Astrocyte (in vitro differentiated cells and primary cell): ENCODE measurements at regions not wholly inside any gene's neighbourhood (a gene's known extent, or its start where the extent isn't known, plus 50 kb on each side); places are given as distances from the start of the nearest gene placed in this dataset.
"Not testable (repeated sequence)": the region's sequence is repeated elsewhere in the genome, so short reads cannot be mapped to it uniquely, and the experiment has no call there.

Experiments
- DNase-seq: peaks from one replicate; pipeline ENCODE4 v3.0.0-alpha.2; 2010; ENCODE audit warnings: low read depth
- FAIRE-seq: peaks from 2 replicates; lab custom pipeline; 2011; peaks lifted over from hg19 to GRCh38; lab: Jason Lieb, UNC
- H2AFZ ChIP-seq: 2 replicates; pipeline ENCODE4 v1.6.0; 2012; ENCODE audit warnings: low read depth, low read length, inconsistent platforms
- H3K27ac ChIP-seq: 2 replicates; pipeline ENCODE4 v1.5.1; 2011; ENCODE audit warnings: low read depth, low read length, inconsistent platforms
- H3K27me3 ChIP-seq: 2 replicates; pipeline ENCODE4 v1.6.0; 2011; ENCODE audit warnings: low read length, inconsistent platforms; ENCODE audit not compliant: insufficient read depth
- H3K36me3 ChIP-seq: 2 replicates; pipeline ENCODE4 v1.5.1; 2011; ENCODE audit warnings: low read length, inconsistent platforms; ENCODE audit not compliant: insufficient read depth
- H3K4me1 ChIP-seq: 2 replicates; pipeline ENCODE4 v1.5.1; 2011; ENCODE audit warnings: low read length, inconsistent platforms; ENCODE audit not compliant: insufficient read depth
- H3K4me2 ChIP-seq: 2 replicates; pipeline ENCODE4 v1.6.0; 2012; ENCODE audit warnings: low read length, inconsistent platforms
- H3K4me3 ChIP-seq: 2 replicates; pipeline ENCODE4 v1.5.1; 2011; ENCODE audit warnings: low read depth, mild to moderate bottlenecking, low read length, inconsistent platforms; ENCODE audit not compliant: insufficient read depth
- H3K79me2 ChIP-seq: 2 replicates; pipeline ENCODE4 v1.6.0; 2012; ENCODE audit warnings: mild to moderate bottlenecking, low read length, inconsistent platforms; ENCODE audit not compliant: insufficient read depth
- H3K9ac ChIP-seq: 2 replicates; pipeline ENCODE4 v1.6.0; 2012; ENCODE audit warnings: mild to moderate bottlenecking, low read length, inconsistent platforms
- H3K9me3 ChIP-seq: 2 replicates; pipeline ENCODE4 v1.5.1; 2012; ENCODE audit warnings: low read depth, mild to moderate bottlenecking, low read length, inconsistent platforms; ENCODE audit not compliant: insufficient read depth
- H4K20me1 ChIP-seq: 2 replicates; pipeline ENCODE4 v1.6.0; 2012; ENCODE audit warnings: low read length, inconsistent platforms; ENCODE audit not compliant: insufficient read depth
- H3K27ac Mint-ChIP-seq: one replicate; pipeline ENCODE4 v1.8.0; 2021; ENCODE audit warnings: mild to moderate bottlenecking, mixed read lengths; ENCODE audit not compliant: unreplicated experiment
- H3K27me3 Mint-ChIP-seq: one replicate; pipeline ENCODE4 v1.8.0; 2021; ENCODE audit warnings: low read depth, mixed read lengths; ENCODE audit not compliant: unreplicated experiment
- H3K36me3 Mint-ChIP-seq: one replicate; pipeline ENCODE4 v1.8.0; 2021; ENCODE audit warnings: low read depth, mixed read lengths; ENCODE audit not compliant: unreplicated experiment
- H3K4me1 Mint-ChIP-seq: one replicate; pipeline ENCODE4 v1.8.0; 2021; ENCODE audit warnings: low read depth, mixed read lengths; ENCODE audit not compliant: unreplicated experiment
- H3K4me3 Mint-ChIP-seq: one replicate; pipeline ENCODE4 v1.8.0; 2021; ENCODE audit warnings: mild to moderate bottlenecking, moderate library complexity, mixed read lengths; ENCODE audit not compliant: unreplicated experiment
- H3K9me3 Mint-ChIP-seq: one replicate; pipeline ENCODE4 v1.8.0; 2021; ENCODE audit warnings: mild to moderate bottlenecking, mixed read lengths; ENCODE audit not compliant: unreplicated experiment
- TF ChIP-seq, protein P1 (sequence below): IDR thresholded peaks from 2 replicates; pipeline ENCODE4 v1.5.1; 2011; ENCODE audit warnings: low read depth, mild to moderate bottlenecking, inconsistent platforms, low read length, moderate library complexity; ENCODE audit not compliant: insufficient read depth

DNA sequence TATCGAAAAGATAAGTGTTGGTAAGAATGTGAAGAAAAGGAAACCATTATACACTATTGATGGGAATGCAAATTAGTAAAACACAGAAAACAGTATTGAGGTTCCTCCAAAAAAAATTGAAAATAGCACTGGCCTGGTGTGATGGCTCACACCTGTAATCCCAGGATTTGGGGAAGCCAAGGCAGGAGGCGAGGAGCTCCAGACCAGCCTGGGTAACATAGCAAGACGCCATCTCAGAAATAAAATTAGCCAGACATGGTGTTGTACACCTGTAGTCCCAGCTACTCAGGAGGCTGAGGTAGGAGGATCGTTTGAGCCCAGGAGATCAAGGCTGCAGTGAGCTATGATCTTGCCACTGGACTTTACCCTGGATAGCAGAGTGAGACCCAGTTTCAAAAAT lies 5303.4 kb upstream of the TPTE start:
- H3K4me1 ChIP-seq, H3K36me3 ChIP-seq, H3K79me2 ChIP-seq, H4K20me1 ChIP-seq, H2AFZ ChIP-seq, H3K27ac Mint-ChIP-seq, H3K27me3 ChIP-seq, H3K4me3 ChIP-seq, H3K4me2 ChIP-seq, H3K9me3 ChIP-seq, H3K27me3 Mint-ChIP-seq, H3K4me3 Mint-ChIP-seq, H3K27ac ChIP-seq, H3K9me3 Mint-ChIP-seq, DNase-seq, H3K36me3 Mint-ChIP-seq, H3K9ac ChIP-seq, FAIRE-seq, H3K4me1 Mint-ChIP-seq: not testable (repeated sequence)

DNA sequence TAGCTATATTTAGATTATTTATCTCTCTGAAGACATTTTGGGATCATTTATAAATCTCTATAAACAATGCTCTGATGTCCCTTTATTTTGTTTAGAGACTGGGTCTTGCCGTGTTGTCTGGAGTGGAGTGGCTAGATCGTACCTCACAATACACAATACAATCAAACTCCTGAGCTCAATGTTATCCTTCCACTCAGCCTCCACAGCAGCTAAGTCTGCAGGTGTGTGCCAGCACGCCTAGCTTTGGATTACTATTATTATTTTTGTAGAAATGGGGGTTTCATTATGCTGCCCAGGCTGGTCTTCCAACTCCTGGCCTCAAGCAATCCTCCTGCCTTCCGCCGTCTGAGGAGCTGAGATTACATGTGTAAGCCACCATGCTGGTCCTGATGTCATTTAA lies 5301.4 kb upstream of the TPTE start:
- H3K27me3 Mint-ChIP-seq, H3K27me3 ChIP-seq, H3K79me2 ChIP-seq, H3K4me2 ChIP-seq, H3K27ac Mint-ChIP-seq, H3K4me3 Mint-ChIP-seq, H3K9ac ChIP-seq, DNase-seq, H4K20me1 ChIP-seq, H3K4me1 Mint-ChIP-seq, H3K4me3 ChIP-seq, H3K27ac ChIP-seq, H3K36me3 Mint-ChIP-seq, H3K36me3 ChIP-seq, FAIRE-seq, H2AFZ ChIP-seq, H3K4me1 ChIP-seq: not testable (repeated sequence)
- H3K9me3 Mint-ChIP-seq, result peaks cover 19% of the 10 kb centered on the region
- peaks cover 14% of the 10 kb centered on the region for H3K9me3 ChIP-seq

DNA sequence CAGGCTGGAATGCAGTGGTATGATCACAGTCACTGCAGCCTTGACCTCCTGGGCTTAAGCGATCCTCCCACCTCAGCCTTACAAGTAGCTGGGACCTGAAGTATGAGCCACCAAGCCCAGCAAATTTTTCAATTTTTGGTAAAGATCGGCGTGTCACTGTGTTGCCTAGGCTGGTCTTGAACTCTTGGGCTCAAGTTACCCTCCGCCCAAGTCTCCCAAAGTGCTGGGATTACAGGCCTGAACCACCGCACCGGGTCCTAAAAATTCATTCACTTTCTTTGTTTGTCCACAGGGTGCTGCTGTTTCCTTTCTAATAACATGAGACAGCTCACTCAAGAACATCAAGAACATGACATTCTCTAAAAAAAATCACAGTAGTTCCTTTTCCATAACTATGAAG lies 5300.9 kb upstream of the TPTE start:
- H3K4me3 Mint-ChIP-seq, H3K79me2 ChIP-seq, H3K27me3 Mint-ChIP-seq, H3K9ac ChIP-seq, FAIRE-seq, H3K4me2 ChIP-seq, H3K36me3 ChIP-seq, H3K4me1 Mint-ChIP-seq, H3K27ac ChIP-seq, H3K36me3 Mint-ChIP-seq, H3K4me3 ChIP-seq, H4K20me1 ChIP-seq, H3K4me1 ChIP-seq, DNase-seq, H2AFZ ChIP-seq, H3K27ac Mint-ChIP-seq, H3K27me3 ChIP-seq: not testable (repeated sequence)
- peaks cover 22% of the 10 kb centered on the region for H3K9me3 Mint-ChIP-seq
- H3K9me3 ChIP-seq, result peaks cover 14% of the 10 kb centered on the region
- TF ChIP-seq, protein P1, sequence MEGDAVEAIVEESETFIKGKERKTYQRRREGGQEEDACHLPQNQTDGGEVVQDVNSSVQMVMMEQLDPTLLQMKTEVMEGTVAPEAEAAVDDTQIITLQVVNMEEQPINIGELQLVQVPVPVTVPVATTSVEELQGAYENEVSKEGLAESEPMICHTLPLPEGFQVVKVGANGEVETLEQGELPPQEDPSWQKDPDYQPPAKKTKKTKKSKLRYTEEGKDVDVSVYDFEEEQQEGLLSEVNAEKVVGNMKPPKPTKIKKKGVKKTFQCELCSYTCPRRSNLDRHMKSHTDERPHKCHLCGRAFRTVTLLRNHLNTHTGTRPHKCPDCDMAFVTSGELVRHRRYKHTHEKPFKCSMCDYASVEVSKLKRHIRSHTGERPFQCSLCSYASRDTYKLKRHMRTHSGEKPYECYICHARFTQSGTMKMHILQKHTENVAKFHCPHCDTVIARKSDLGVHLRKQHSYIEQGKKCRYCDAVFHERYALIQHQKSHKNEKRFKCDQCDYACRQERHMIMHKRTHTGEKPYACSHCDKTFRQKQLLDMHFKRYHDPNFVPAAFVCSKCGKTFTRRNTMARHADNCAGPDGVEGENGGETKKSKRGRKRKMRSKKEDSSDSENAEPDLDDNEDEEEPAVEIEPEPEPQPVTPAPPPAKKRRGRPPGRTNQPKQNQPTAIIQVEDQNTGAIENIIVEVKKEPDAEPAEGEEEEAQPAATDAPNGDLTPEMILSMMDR, result peak; percentile 3

DNA sequence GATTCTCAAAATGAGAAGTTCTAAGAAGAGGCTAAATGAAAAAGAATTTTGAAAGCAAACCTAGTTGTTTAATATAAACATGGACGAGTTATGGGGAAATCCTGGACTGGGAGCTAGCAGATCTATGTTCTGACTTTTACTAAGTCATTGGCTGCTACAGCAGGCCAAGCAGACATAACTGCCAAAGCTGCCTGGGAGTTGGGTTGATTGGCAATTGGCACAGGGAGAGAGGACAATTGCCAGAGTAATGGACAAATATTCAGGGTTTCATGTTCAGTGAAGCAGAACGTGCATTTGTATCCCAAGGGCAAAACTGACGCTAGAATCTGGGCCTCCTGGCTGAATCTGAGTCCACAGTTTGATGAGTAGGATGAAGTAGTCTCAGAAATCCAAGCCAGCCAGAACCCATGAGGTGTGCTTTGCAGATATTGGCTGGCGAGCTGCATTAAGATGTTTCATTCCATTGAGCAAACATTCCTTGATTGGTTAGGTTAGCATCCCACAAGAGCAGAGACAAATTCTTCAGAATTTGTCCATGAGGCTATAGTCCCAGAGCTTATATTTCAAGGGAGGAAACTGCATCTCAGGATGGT lies 5299.8 kb upstream of the TPTE start:
- H3K9me3 ChIP-seq, result peaks cover 13% of the 10 kb centered on the region
- H3K4me1 ChIP-seq, DNase-seq, H3K27me3 Mint-ChIP-seq, H3K9ac ChIP-seq, H3K36me3 Mint-ChIP-seq, H3K4me2 ChIP-seq, H4K20me1 ChIP-seq, H3K27ac ChIP-seq, H3K4me3 Mint-ChIP-seq, H3K4me1 Mint-ChIP-seq, H2AFZ ChIP-seq, H3K27ac Mint-ChIP-seq, H3K4me3 ChIP-seq, H3K27me3 ChIP-seq, H3K79me2 ChIP-seq, H3K36me3 ChIP-seq, FAIRE-seq: not testable (repeated sequence)
- peaks cover 25% of the 10 kb centered on the region for H3K9me3 Mint-ChIP-seq

DNA sequence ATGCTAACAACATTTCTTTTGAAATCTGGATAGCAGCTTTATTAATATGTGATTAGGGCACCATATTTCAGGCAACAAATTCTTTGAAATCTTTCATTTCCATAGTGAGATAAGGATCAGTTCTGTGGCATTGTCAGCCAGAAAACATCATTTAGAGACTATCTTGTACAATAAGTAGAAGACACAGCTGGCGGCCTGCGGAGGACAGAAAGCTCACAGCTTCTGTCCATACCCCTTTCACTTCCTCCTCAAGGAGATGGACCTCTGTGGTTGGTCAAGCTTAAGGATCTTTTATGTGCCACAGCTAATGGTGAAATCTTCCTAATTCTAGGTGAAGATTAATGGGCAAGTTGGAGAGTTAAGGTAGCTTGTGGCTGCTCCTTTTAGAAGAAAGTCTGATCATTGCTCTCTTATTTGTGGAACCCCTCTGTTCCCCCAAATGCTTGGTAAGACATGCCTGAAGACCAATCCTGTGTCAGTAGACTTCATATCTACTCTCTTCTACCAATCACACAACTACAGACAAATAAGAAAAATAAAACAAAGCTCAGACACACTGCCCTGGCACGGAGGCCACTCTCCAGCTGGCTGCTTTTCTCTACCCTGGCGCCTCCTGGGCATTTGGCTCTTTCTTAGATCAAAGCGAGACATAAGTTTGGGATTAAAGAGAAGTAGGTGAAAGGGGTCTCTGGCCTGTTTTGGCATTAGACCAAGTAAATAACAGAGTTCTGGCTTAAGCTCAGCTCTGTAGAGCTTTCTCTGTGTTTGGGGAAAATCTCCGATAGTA lies 5298.2 kb upstream of the TPTE start:
- not testable (repeated sequence) for DNase-seq, FAIRE-seq, H3K27me3 Mint-ChIP-seq, H3K79me2 ChIP-seq, H3K9ac ChIP-seq, H3K36me3 ChIP-seq, H3K27ac Mint-ChIP-seq, H3K4me1 Mint-ChIP-seq, H3K4me3 Mint-ChIP-seq, H3K27me3 ChIP-seq, H3K27ac ChIP-seq, H3K4me3 ChIP-seq, H4K20me1 ChIP-seq, H3K36me3 Mint-ChIP-seq, H3K4me2 ChIP-seq, H3K4me1 ChIP-seq, H2AFZ ChIP-seq
- peaks cover 14% of the 10 kb centered on the region for H3K9me3 ChIP-seq
- peaks cover 28% of the 10 kb centered on the region for H3K9me3 Mint-ChIP-seq
